ENCODE measurements at regions not wholly inside any gene's neighbourhood (a gene's known extent, or its start where the extent isn't known, plus 50 kb on each side); places are given as distances from the start of the nearest gene placed in this dataset.

GRCh38 chr5:113917997-113918396, 404.5 kb downstream of the YTHDC2 start:
- DNase-seq = no peak

GRCh38 chr5:113922343-113922742, 408.8 kb downstream of the YTHDC2 start:
- no peak for DNase-seq

GRCh38 chr5:113935453-113935852, 422.0 kb downstream of the YTHDC2 start:
- no peak for DNase-seq

GRCh38 chr5:113937301-113937700, 423.8 kb downstream of the YTHDC2 start:
- no peak for DNase-seq

- DNase-seq = no peak
Measured at GRCh38 chr5:113939988-113940387, 421.9 kb upstream of the KCNN2 start.

- no peak for DNase-seq
Measured at GRCh38 chr5:113950186-113950585, 411.7 kb upstream of the KCNN2 start.

GRCh38 chr5:113965225-113965624, 396.6 kb upstream of the KCNN2 start:
- DNase-seq = no peak

GRCh38 chr5:113969901-113970300, 392.0 kb upstream of the KCNN2 start:
- no peak for DNase-seq

- no peak for DNase-seq
Measured at GRCh38 chr5:113971454-113971853, 390.4 kb upstream of the KCNN2 start.

GRCh38 chr5:113974976-113975375, 386.9 kb upstream of the KCNN2 start:
- DNase-seq = no peak

GRCh38 chr5:113984928-113985327, 376.9 kb upstream of the KCNN2 start:
- no peak for DNase-seq

- DNase-seq = no peak
Measured at GRCh38 chr5:113985505-113985904, 376.4 kb upstream of the KCNN2 start.

GRCh38 chr5:113989278-113989912, 372.5 kb upstream of the KCNN2 start:
- no peak for DNase-seq

GRCh38 chr5:113989913-113990305, 372.0 kb upstream of the KCNN2 start:
- DNase-seq = no peak

GRCh38 chr5:114001076-114001475, 360.8 kb upstream of the KCNN2 start:
- no peak for DNase-seq

- DNase-seq = no peak
Measured at GRCh38 chr5:114006582-114006981, 355.3 kb upstream of the KCNN2 start.

- no peak for DNase-seq
Measured at GRCh38 chr5:114007678-114008077, 354.2 kb upstream of the KCNN2 start.

- no peak for DNase-seq
Measured at GRCh38 chr5:114010362-114010761, 351.5 kb upstream of the KCNN2 start.

GRCh38 chr5:114018186-114018585, 343.7 kb upstream of the KCNN2 start:
- DNase-seq = no peak

- no peak for DNase-seq
Measured at GRCh38 chr5:114038756-114039155, 323.1 kb upstream of the KCNN2 start.

GRCh38 chr5:114050087-114050486, 311.8 kb upstream of the KCNN2 start:
- no peak for DNase-seq

GRCh38 chr5:114053372-114053771, 308.5 kb upstream of the KCNN2 start:
- DNase-seq = no peak

- DNase-seq = no peak
Measured at GRCh38 chr5:114054594-114054993, 307.3 kb upstream of the KCNN2 start.

GRCh38 chr5:114055318-114056184, 306.3 kb upstream of the KCNN2 start:
- no peak for DNase-seq

- no peak for DNase-seq
Measured at GRCh38 chr5:114056185-114056538, 305.7 kb upstream of the KCNN2 start.
